ENCODE measurements at regions not wholly inside any gene's neighbourhood (a gene's known extent, or its start where the extent isn't known, plus 50 kb on each side); places are given as distances from the start of the nearest gene placed in this dataset.

GRCh38 chr3:153331676-153332075 lies 169.7 kb downstream of the RAP2B start:
- TF ChIP-seq CTCF (IDR thresholded peaks at IDR 0.05), result no peak
- no peak for TF ChIP-seq EZH2 (IDR thresholded peaks at IDR 0.05; ENCODE audit: borderline replicate concordance, insufficient read depth, low read depth, low read length, poor library complexity, severe bottlenecking)
